HT1080 (cell line): ENCODE measurements at regions not wholly inside any gene's neighbourhood (a gene's known extent, or its start where the extent isn't known, plus 50 kb on each side); places are given as distances from the start of the nearest gene placed in this dataset. TPM values are rescaled to one million over a fixed set of nuclear protein-coding genes. Genes with fewer than 3 reads are reported as not detected.
"Not testable (repeated sequence)": the region's sequence is repeated elsewhere in the genome, so short reads cannot be mapped to it uniquely, and the experiment has no call there.

ENCODE experiments used
- DNase-seq: peaks from one replicate; pipeline ENCODE4 v3.0.0-alpha.2; 2015; ENCODE audit warnings: low read depth
- small RNA-seq: library from RNA; depleted of rRNA; stranded (forward); fragments of <200 nt; gene quantifications from one replicate; pipeline ENCODE3, GENCODE V24; 2014

GRCh38 chr3:165920984-165921383, 83.8 kb upstream of the BCHE start:
- DNase-seq, result no peak

GRCh38 chr3:165919284-165919683, 82.1 kb upstream of the BCHE start:
- no peak for DNase-seq

GRCh38 chr3:165918657-165918979, 81.4 kb upstream of the BCHE start:
- peak; percentile 66 for DNase-seq

- DNase-seq, result not testable (repeated sequence)
Observed at GRCh38 chr3:165917938-165918656, 80.9 kb upstream of the BCHE start.

GRCh38 chr3:165915104-165915503, 77.9 kb upstream of the BCHE start:
- not testable (repeated sequence) for DNase-seq

GRCh38 chr3:165903885-165904630, 66.8 kb upstream of the BCHE start:
- DNase-seq, result peak; percentile 55

GRCh38 chr3:165899066-165899465, 61.8 kb upstream of the BCHE start:
- no peak for DNase-seq

- DNase-seq, result no peak
Observed at GRCh38 chr3:165897137-165897536, 59.9 kb upstream of the BCHE start.

- DNase-seq, result no peak
Observed at GRCh38 chr3:165895919-165896318, 58.7 kb upstream of the BCHE start.

GRCh38 chr3:165892565-165892964, 55.3 kb upstream of the BCHE start:
- DNase-seq, result no peak

Small RNA genes in the stretch of these regions (small RNA-seq; reads per million reads assigned to genes)
- gene AC069439.1 (not detected), gene AC072046.1 (not detected), gene AC072046.2 (not detected), gene MTND4LP10 (not detected), gene RN7SKP298 (not detected)
